COLO668 (cell line): ENCODE measurements at regions not wholly inside any gene's neighbourhood (a gene's known extent, or its start where the extent isn't known, plus 50 kb on each side); places are given as distances from the start of the nearest gene placed in this dataset.
"Not testable (repeated sequence)": the region's sequence is repeated elsewhere in the genome, so short reads cannot be mapped to it uniquely, and the experiment has no call there.

Source experiments
- DNase-seq: peaks from one replicate; lab custom pipeline; 2025; ENCODE audit not compliant: unreplicated experiment; lab: John Stamatoyannopoulos, UW

- no peak for DNase-seq
Observed at GRCh38 chr2:34161549-34161948, 562.5 kb upstream of the FAM98A start.

GRCh38 chr2:34159901-34160300 is 560.8 kb upstream of the FAM98A start:
- no peak for DNase-seq

GRCh38 chr2:34153484-34153883 is 554.4 kb upstream of the FAM98A start:
- no peak for DNase-seq

GRCh38 chr2:34147780-34148179 is 548.7 kb upstream of the FAM98A start:
- no peak for DNase-seq

- DNase-seq, result no peak
Observed at GRCh38 chr2:34143149-34143548, 544.0 kb upstream of the FAM98A start.

GRCh38 chr2:34142531-34143008 is 543.5 kb upstream of the FAM98A start:
- not testable (repeated sequence) for DNase-seq

GRCh38 chr2:34133065-34133464 is 534.0 kb upstream of the FAM98A start:
- not testable (repeated sequence) for DNase-seq

- DNase-seq, result no peak
Observed at GRCh38 chr2:34126279-34126678, 527.2 kb upstream of the FAM98A start.

GRCh38 chr2:34123996-34124785 is 525.1 kb upstream of the FAM98A start:
- DNase-seq, result no peak

GRCh38 chr2:34121076-34121475 is 522.0 kb upstream of the FAM98A start:
- DNase-seq, result no peak

- no peak for DNase-seq
Observed at GRCh38 chr2:34115076-34115475, 516.0 kb upstream of the FAM98A start.

GRCh38 chr2:34112161-34112560 is 513.1 kb upstream of the FAM98A start:
- no peak for DNase-seq

GRCh38 chr2:34110392-34110791 is 511.3 kb upstream of the FAM98A start:
- no peak for DNase-seq

GRCh38 chr2:34107811-34108210 is 508.7 kb upstream of the FAM98A start:
- no peak for DNase-seq

- no peak for DNase-seq
Observed at GRCh38 chr2:34105006-34105767, 506.1 kb upstream of the FAM98A start.

- no peak for DNase-seq
Observed at GRCh38 chr2:34104601-34105000, 505.5 kb upstream of the FAM98A start.

GRCh38 chr2:34103437-34103836 is 504.3 kb upstream of the FAM98A start:
- DNase-seq, result no peak

GRCh38 chr2:34102339-34102738 is 503.2 kb upstream of the FAM98A start:
- no peak for DNase-seq

GRCh38 chr2:34099377-34099776 is 500.3 kb upstream of the FAM98A start:
- DNase-seq, result no peak

GRCh38 chr2:34098256-34098655 is 499.2 kb upstream of the FAM98A start:
- no peak for DNase-seq

GRCh38 chr2:34096562-34097171 is 497.6 kb upstream of the FAM98A start:
- DNase-seq, result peak; percentile 22

- DNase-seq, result no peak
Observed at GRCh38 chr2:34093790-34094189, 494.7 kb upstream of the FAM98A start.
